GM18909 (cell line): ENCODE measurements at regions not wholly inside any gene's neighbourhood (a gene's known extent, or its start where the extent isn't known, plus 50 kb on each side); places are given as distances from the start of the nearest gene placed in this dataset.

Experiments used
- ATAC-seq: cut with Tn5 transposase; IDR thresholded peaks from one replicate; pipeline ENCODE4 v1.9.1; 2021; ENCODE audit warnings: mild to moderate bottlenecking; ENCODE audit not compliant: unreplicated experiment, poor library complexity

GRCh38 chr10:78539247-78539766, 505.6 kb downstream of the RPS24 start:
- ATAC-seq, result no peak

GRCh38 chr10:78540355-78541076, 506.9 kb downstream of the RPS24 start:
- no peak for ATAC-seq

DNA sequence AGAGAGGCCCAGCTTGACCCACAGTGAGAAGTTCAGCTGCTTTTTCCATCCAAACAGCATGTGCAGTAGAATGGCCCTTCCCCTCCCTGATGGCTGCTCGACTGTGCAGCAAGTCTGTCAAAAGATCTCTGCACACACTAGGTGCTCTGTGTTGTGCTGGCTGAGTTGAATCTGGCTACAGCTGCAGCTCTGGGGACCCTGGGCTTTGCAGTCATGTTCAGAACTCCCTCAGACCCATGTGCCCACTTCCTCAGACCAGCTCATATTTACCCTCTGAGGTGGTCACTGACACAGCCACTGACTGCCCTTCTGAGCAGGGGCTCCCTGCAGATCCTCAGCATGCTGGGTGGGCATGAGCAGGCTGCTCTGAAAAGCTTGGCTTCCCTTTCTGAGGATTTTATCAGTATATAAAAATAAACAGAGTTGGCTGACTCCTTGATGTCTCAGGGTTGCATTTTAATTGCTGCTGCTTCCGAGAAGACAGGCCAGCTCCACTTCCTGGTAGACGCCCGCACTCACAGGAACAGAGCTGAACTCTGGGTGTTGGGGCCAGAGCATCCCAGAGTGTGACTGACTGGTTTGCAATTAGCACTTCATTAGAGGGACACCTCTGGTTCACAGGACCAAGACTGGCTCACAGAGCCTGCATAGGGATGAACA, 507.9 kb downstream of the RPS24 start:
- no peak for ATAC-seq

DNA sequence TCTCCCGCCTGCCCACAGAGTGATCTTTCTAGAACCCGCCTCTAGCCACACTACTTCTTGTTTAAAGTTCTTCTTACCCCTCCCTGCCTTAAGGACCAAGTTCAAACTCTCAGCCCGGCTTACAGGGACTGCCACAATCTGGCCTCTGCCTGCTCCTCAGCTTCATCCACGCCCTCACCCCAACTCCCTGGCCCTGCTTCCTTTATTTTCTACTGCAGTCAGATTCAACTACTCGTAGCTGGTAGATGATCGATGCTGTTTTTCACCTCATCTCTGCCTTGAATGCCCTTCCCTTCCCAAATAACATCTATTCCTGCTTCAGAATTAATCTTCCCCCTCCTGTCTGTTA, 508.5 kb downstream of the RPS24 start:
- no peak for ATAC-seq

DNA sequence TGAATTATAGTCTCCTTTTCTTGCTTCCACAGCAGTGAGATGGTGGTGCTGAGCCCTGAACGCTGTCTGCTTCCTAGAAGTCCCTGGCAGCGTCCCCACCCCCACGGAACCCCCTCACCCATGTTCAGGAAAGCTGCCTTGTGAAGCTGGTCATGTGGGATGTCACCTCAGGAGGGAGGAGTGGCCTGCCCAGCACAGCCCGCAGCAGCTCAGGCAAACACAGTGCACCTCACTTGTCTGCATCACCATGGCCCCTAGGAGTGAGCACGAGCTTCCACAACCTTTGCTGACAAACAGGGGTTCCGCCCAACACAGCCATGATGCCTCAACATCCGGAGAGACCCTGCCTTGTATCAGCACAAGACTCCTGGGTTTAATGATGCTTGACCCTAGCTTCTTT, 508.9 kb downstream of the RPS24 start:
- ATAC-seq, result no peak

DNA sequence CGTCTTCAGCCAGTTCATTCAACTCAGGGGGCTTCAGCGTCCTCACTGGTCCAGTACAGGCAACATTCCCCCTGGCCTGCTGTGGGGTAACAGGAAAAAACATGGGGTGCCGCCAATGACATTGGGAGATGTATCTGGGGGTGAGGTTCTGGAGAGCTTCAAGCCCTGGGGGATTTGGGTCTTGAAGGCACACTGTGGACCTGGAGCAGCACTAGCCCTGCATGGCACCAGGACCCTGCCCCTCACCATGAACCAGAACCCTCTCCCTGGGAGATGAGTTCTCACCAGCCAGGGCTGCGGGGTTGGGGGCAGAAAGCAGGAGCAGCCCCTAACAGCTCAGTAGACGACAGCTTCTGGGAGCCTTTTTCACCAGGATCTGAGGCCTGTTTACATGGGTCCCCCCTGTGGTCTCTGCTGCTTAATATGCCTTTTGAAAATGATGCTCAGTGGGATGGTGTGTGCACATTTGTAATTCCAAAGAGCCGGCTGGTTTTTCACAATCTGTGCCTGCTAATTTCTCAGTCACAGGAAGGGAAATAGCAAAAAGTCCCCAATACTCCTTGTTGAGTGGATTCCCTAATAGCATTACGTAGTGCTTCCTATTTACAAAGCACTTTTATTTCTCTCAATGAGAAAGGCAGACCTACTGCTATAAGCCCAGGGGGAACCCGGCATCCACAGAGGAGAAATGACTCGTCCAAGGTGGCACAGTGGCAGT, 509.5 kb downstream of the RPS24 start:
- ATAC-seq, result no peak

- no peak for ATAC-seq
These were observed 510.2 kb downstream of the RPS24 start for GRCh38 chr10:78543749-78544362.

DNA sequence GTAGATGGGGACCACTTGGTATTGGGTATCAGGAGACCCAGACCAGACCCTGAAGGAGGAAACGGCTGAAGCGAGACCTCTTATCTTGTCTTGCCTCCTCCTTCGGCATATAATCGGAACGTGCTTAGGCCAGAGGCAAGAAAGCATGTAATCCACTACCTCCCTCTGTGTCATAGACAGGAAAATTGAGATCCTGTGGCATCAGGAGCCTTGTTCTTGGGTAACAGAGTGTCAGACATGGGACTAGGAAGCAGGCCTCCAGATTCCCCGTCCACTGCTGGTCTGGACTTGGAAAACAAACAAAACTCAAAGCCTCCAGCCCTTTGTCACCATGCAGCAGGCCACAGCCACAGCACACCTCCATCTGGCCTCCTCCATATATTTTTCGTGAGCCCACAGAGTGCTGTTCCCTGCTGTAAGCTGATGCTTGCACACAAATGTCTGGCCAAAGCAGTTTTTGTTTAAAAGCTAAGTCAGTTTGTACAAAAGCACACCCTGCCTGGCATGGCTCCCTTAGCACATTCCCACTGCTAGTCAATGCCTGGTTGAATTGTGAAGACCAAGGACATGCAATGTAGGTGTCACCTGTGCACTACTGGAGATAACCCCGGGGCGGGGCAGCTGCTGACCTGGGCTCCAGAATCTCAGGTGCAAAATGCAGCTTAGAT, 510.9 kb downstream of the RPS24 start:
- no peak for ATAC-seq

DNA sequence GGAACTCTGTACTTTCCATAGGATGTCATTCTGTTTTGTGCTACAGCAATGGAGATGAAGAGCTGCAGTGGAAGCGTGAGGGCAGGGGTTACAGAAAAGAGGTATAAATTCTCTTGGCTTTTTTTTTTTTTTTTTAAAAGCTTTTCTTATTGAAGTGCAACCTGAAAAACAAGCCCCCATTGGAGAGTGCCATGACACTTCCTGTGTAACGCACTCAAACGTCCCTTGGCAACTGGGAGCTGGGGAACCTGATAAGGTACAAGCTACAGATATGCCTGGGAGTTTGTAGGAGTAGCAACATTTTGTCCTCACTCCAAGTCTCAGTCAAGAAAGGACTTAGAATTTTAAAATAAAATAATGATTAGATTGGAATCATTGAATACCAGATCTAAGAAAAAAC, 512.1 kb downstream of the RPS24 start:
- ATAC-seq, result no peak

DNA sequence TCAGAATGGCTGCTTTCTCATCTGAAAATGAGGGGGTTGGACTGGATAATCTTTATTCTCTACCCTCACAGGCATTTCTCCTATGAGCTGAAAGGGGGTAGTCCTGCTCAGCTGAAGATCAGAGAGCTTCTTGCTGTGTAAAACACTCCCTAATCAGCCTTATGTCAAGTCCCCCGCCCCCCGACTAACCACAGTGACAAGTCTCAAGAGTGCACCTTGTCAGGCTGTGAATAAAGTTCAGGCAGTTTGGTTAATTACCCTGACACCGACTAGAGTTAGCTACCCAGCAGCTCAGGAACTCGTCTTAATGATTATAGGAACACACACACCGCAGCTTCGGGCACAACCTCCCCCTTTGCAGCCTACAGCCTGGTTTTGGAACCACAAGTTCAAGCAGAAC, 513.7 kb downstream of the RPS24 start:
- no peak for ATAC-seq

- no peak for ATAC-seq
These were observed 514.2 kb downstream of the RPS24 start for GRCh38 chr10:78547905-78548304.

DNA sequence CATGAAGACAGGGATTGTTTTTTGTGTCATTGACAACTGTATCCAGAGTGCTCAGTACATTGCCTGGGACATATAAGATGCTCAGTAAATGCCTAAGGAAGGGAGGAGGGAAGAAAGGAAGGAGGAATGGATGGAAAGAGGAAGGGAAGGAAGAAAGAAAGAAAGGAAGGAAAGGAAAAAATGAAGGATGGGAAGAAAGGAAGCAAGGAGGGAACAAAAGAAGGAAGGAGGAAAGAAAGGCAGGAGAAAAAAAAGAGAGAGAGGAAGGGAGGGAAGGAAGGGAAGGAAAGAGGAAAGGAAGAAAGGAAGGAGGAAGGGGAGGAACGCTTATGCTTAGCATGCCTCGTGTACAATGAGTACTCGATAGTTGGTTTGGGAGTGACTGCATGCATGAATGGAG, 514.7 kb downstream of the RPS24 start:
- no peak for ATAC-seq

GRCh38 chr10:78549140-78549935, 515.7 kb downstream of the RPS24 start:
- ATAC-seq, result no peak

GRCh38 chr10:78550090-78550489, 516.4 kb downstream of the RPS24 start:
- no peak for ATAC-seq

DNA sequence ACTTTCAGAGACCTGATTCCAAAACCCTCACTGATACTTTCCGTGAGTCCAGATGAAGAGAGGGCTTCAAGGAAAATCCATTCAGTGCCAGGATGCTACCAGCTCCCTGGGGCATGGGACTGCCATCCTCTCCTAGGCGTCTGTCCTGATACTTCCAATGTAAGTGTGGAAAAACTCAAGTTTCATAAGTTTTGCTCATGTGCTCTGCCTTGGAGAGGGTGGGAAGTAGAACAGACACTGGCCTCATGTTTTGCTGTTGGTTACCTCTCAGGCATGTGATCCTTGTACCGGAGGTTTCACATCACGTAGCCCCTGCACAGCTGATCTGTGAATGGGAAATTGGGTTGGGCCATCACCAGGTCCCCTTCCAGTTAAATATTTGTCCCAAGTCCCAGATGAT, 517.1 kb downstream of the RPS24 start:
- ATAC-seq, result no peak

GRCh38 chr10:78551184-78552005, 517.4 kb upstream of the ZMIZ1 start:
- ATAC-seq, result no peak

GRCh38 chr10:78552261-78552811, 516.4 kb upstream of the ZMIZ1 start:
- no peak for ATAC-seq

- no peak for ATAC-seq
These were observed 515.0 kb upstream of the ZMIZ1 start for GRCh38 chr10:78553792-78554191.

DNA sequence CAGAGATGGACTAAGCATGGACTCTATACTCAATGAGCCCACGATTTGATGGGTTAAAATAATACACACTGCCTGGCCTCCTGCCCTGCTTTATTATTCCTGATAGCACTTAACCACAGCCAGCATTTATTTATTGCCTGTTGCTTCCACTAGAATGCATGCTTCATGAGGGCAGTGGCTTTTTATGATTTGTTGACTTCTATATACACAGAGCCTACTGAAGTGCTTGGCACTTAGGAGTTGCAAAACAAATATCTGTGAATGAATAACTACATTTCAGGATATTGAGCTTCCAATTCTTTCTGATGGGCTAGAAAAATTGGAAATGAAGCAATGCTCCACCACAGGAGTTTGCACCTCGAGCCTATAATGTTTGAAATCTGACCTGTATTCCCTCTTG, 513.6 kb upstream of the ZMIZ1 start:
- ATAC-seq, result no peak
